ENCODE measurements at regions not wholly inside any gene's neighbourhood (a gene's known extent, or its start where the extent isn't known, plus 50 kb on each side); places are given as distances from the start of the nearest gene placed in this dataset.

- 31 to 60% (median 37%) methylated on average over 8 of the region's 8 CpGs for WGBS, 5 donors
- intact Hi-C loops (cut with DNase I; ENCODE audit: low total_unique reads), result no loop called here
- no peaks in the 10 kb centered on the region for H3K27me3 ChIP-seq
- no peak for DNase-seq
- no peak for TF ChIP-seq POLR2AphosphoS5 (IDR thresholded peaks at IDR 0.05)
- TF ChIP-seq EP300 (IDR thresholded peaks at IDR 0.05), result no peak
- no peak for TF ChIP-seq POLR2A (IDR thresholded peaks at IDR 0.05)
- no peak for TF ChIP-seq CTCF (IDR thresholded peaks at IDR 0.05)
- no peak overlapping the region for H3K27ac ChIP-seq
- no peaks in the 10 kb centered on the region for H3K9me3 ChIP-seq
- peaks cover 0 to 14% (median 0%) of the 10 kb centered on the region in 4 donors for H3K4me1 ChIP-seq
- no peak overlapping the region for H3K4me3 ChIP-seq
- no peaks in the 10 kb centered on the region for H3K36me3 ChIP-seq
Measured at GRCh38 chr16:66224626-66225025, 141.9 kb upstream of the CDH5 start.

GRCh38 chr16:66224186-66224585 lies 142.3 kb upstream of the CDH5 start:
- no peak for DNase-seq
- H3K27ac ChIP-seq, result no peak overlapping the region
- no peak overlapping the region for H3K4me3 ChIP-seq
- intact Hi-C loops (cut with DNase I; ENCODE audit: low total_unique reads), result no loop called here
- H3K4me1 ChIP-seq, result peaks cover 0 to 11% (median 0%) of the 10 kb centered on the region in 4 donors
- no peak for TF ChIP-seq CTCF (IDR thresholded peaks at IDR 0.05)
- no peak for TF ChIP-seq POLR2AphosphoS5 (IDR thresholded peaks at IDR 0.05)
- TF ChIP-seq POLR2A (IDR thresholded peaks at IDR 0.05), result no peak
- TF ChIP-seq EP300 (IDR thresholded peaks at IDR 0.05), result no peak
- no peaks in the 10 kb centered on the region for H3K27me3 ChIP-seq
- H3K9me3 ChIP-seq, result no peaks in the 10 kb centered on the region
- H3K36me3 ChIP-seq, result no peaks in the 10 kb centered on the region
- 64 to 76% (median 76%) methylated on average over 2 of the region's 2 CpGs for WGBS, 5 donors

GRCh38 chr16:66223176-66223780 lies 143.2 kb upstream of the CDH5 start:
- DNase-seq, result no peak
- Histone ChIP-seq H3K36me3 (no peaks in the 10 kb centered on the region), H3K27ac (no peak overlapping the region), H3K4me1 (peaks cover 0 to 2% (median 0%) of the 10 kb centered on the region in 4 donors), H3K9me3 (no peaks in the 10 kb centered on the region), H3K27me3 (no peaks in the 10 kb centered on the region), H3K4me3 (no peak overlapping the region)
- TF ChIP-seq POLR2A (IDR thresholded peaks at IDR 0.05), result no peak
- no peak for TF ChIP-seq CTCF (IDR thresholded peaks at IDR 0.05)
- TF ChIP-seq POLR2AphosphoS5 (IDR thresholded peaks at IDR 0.05), result no peak
- no peak for TF ChIP-seq EP300 (IDR thresholded peaks at IDR 0.05)
- 47 to 59% (median 52%) methylated on average over 8 of the region's 8 CpGs for WGBS, 5 donors
- intact Hi-C loops (cut with DNase I; ENCODE audit: low total_unique reads), result no loop called here

- H3K4me3 ChIP-seq, result no peak overlapping the region
- no peak for DNase-seq
- H3K9me3 ChIP-seq, result no peaks in the 10 kb centered on the region
- H3K36me3 ChIP-seq, result no peaks in the 10 kb centered on the region
- H3K27me3 ChIP-seq, result no peaks in the 10 kb centered on the region
- intact Hi-C loops (cut with DNase I; ENCODE audit: low total_unique reads), result no loop called here
- WGBS, 5 donors, result 68 to 93% (median 83%) methylated on average over 1 of the region's 1 CpG
- TF ChIP-seq POLR2AphosphoS5 (IDR thresholded peaks at IDR 0.05), result no peak
- TF ChIP-seq POLR2A (IDR thresholded peaks at IDR 0.05), result no peak
- TF ChIP-seq CTCF (IDR thresholded peaks at IDR 0.05), result no peak
- no peak for TF ChIP-seq EP300 (IDR thresholded peaks at IDR 0.05)
- no peak overlapping the region for H3K27ac ChIP-seq
- no peaks in the 10 kb centered on the region for H3K4me1 ChIP-seq
Measured at GRCh38 chr16:66222756-66223155, 143.7 kb upstream of the CDH5 start.
